SW480 (cell line): ENCODE measurements at regions not wholly inside any gene's neighbourhood (a gene's known extent, or its start where the extent isn't known, plus 50 kb on each side); places are given as distances from the start of the nearest gene placed in this dataset.

Experiments
- DNase-seq: peaks from one replicate; pipeline ENCODE4 v3.0.0-alpha.2; 2016; ENCODE audit warnings: low spot score

DNA sequence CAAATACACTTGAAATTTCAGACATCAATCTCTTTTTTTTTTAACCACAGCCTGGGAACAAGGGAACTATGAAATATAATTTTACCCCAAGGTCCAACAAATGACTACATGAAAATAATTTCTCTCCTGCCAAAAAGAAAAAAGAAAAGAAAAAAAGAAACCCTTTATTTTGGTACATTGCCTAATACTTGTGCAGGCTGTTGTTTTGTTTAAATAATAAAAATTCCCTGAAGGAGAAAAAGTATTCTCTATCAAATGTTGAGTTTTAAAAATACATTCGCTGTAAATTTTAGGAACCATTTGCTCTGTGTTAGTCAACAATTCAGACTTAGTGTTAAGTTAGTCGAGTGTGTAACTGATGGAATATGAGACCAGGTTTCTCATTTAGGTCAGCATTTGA lies 155.4 kb downstream of the PRDM6 start:
- no peak for DNase-seq
